ENCODE measurements at regions not wholly inside any gene's neighbourhood (a gene's known extent, or its start where the extent isn't known, plus 50 kb on each side); places are given as distances from the start of the nearest gene placed in this dataset.
"Not testable (repeated sequence)": the region's sequence is repeated elsewhere in the genome, so short reads cannot be mapped to it uniquely, and the experiment has no call there.

- FAIRE-seq (no peak), DNase-seq (ENCODE audit: insufficient read length, low spot score) (no peak)
- no peak for TF ChIP-seq CTCF (IDR thresholded peaks at IDR 0.05; ENCODE audit: insufficient read depth, missing control alignments)
Measured at GRCh38 chr5:122611406-122611805, 163.5 kb upstream of the SNX2 start.

- no peak for DNase-seq (ENCODE audit: insufficient read length, low spot score)
- no peak for FAIRE-seq
Measured at GRCh38 chr5:122612901-122613300, 162.0 kb upstream of the SNX2 start.

GRCh38 chr5:122615146-122615545, 159.7 kb upstream of the SNX2 start:
- FAIRE-seq: no peak
- TF ChIP-seq CTCF (IDR thresholded peaks at IDR 0.05; ENCODE audit: insufficient read depth, missing control alignments): no peak
- no peak for DNase-seq (ENCODE audit: insufficient read length, low spot score)

More at GRCh38 chr5:122612901-122613300, 162.0 kb upstream of the SNX2 start:
- TF ChIP-seq CTCF (IDR thresholded peaks at IDR 0.05; ENCODE audit: insufficient read depth, missing control alignments): no peak

GRCh38 chr5:122615832-122616231, 159.0 kb upstream of the SNX2 start:
- DNase-seq (ENCODE audit: insufficient read length, low spot score) (no peak), FAIRE-seq (no peak)
- TF ChIP-seq CTCF (IDR thresholded peaks at IDR 0.05; ENCODE audit: insufficient read depth, missing control alignments): no peak

GRCh38 chr5:122618046-122618445, 156.8 kb upstream of the SNX2 start:
- not testable (repeated sequence) for FAIRE-seq; DNase-seq (ENCODE audit: insufficient read length, low spot score)

- not testable (repeated sequence) for DNase-seq (ENCODE audit: insufficient read length, low spot score); FAIRE-seq
Measured at GRCh38 chr5:122620768-122621167, 154.1 kb upstream of the SNX2 start.

GRCh38 chr5:122628714-122629113, 146.2 kb upstream of the SNX2 start:
- DNase-seq (ENCODE audit: insufficient read length, low spot score); FAIRE-seq: not testable (repeated sequence)

GRCh38 chr5:122629121-122629677, 145.7 kb upstream of the SNX2 start:
- TF ChIP-seq CTCF (IDR thresholded peaks at IDR 0.05; ENCODE audit: insufficient read depth, missing control alignments): no peak
- FAIRE-seq (no peak), DNase-seq (ENCODE audit: insufficient read length, low spot score) (no peak)

GRCh38 chr5:122638581-122638980, 136.3 kb upstream of the SNX2 start:
- no peak for TF ChIP-seq CTCF (IDR thresholded peaks at IDR 0.05; ENCODE audit: insufficient read depth, missing control alignments)
- no peak for FAIRE-seq
- no peak for DNase-seq (ENCODE audit: insufficient read length, low spot score)

All from D721Med (cell line).